ENCODE measurements at regions not wholly inside any gene's neighbourhood (a gene's known extent, or its start where the extent isn't known, plus 50 kb on each side); places are given as distances from the start of the nearest gene placed in this dataset.

GRCh38 chr2:116987447-116987846 is 827.0 kb upstream of the DDX18 start:
- TF ChIP-seq CTCF (IDR thresholded peaks at IDR 0.05; ENCODE audit: insufficient read depth, low read depth, low read length): no peak
- no peak for TF ChIP-seq EZH2 (IDR thresholded peaks at IDR 0.05; ENCODE audit: insufficient read depth, low read length)
